Breast epithelium (tissue), 3 donors: ENCODE measurements at regions not wholly inside any gene's neighbourhood (a gene's known extent, or its start where the extent isn't known, plus 50 kb on each side); places are given as distances from the start of the nearest gene placed in this dataset.
"Not testable (repeated sequence)": the region's sequence is repeated elsewhere in the genome, so short reads cannot be mapped to it uniquely, and the experiment has no call there.

Experiments used
- CTCF ChIP-seq, 3 donors: fragments of 450-650 bp; IDR thresholded peaks; one replicate each; pipeline ENCODE4 v1.5.1; 2016 to 2017; ENCODE audit warnings: antibody characterized with exemption in 3 of 3, mild to moderate bottlenecking in 3 of 3, moderate library complexity in 3 of 3
- POLR2A ChIP-seq: fragments of 450-650 bp; IDR thresholded peaks from one replicate; pipeline ENCODE4 v1.6.1; 2016; ENCODE audit warnings: antibody characterized with exemption, mild to moderate bottlenecking, moderate library complexity

GRCh38 chr1:120592943-120593342 is 130.8 kb upstream of the NBPF26 start:
- not testable (repeated sequence) for TF ChIP-seq CTCF (IDR thresholded peaks at IDR 0.05); POLR2A
